IMR-90 (cell line): ENCODE measurements at regions not wholly inside any gene's neighbourhood (a gene's known extent, or its start where the extent isn't known, plus 50 kb on each side); places are given as distances from the start of the nearest gene placed in this dataset.

ENCODE experiments used
- ATAC-seq: fragments of 200-7000 bp; cut with Tn5 transposase; 2 replicates; pipeline ENCODE4 v1.9.1; 2020; ENCODE audit warnings: low read depth, mild to moderate bottlenecking, moderate library complexity
- BruUV-seq: library from RNA; stranded (reverse); fragments of 400-500 nt; replicated peaks from 2 replicates; lab custom pipeline; 2021; lab: Mats Ljungman, UMichigan
- CTCF ChIA-PET: fragments of 300-600 bp; formaldehyde crosslinking; extraction: SDS; loops from one replicate; lab custom pipeline; 2021; ENCODE audit warnings: antibody characterized with exemption; lab: Yijun Ruan, JAX
- POLR2A ChIA-PET: fragments of 300-600 bp; sonication (Branson Sonifier 250); formaldehyde crosslinking; loops from one replicate; lab custom pipeline; 2022; ENCODE audit warnings: antibody characterized with exemption; ENCODE audit not compliant: unreplicated experiment; lab: Charles Lee
- DNase-seq: peaks from one replicate; pipeline ENCODE4 v3.0.0; 2013
- H2AFZ ChIP-seq: replicated peaks from 2 replicates; pipeline ENCODE3; 2013; ENCODE audit warnings: low read length, mild to moderate bottlenecking; ENCODE audit not compliant: poor library complexity
- H2AK5ac ChIP-seq: 2 replicates; pipeline ENCODE4 v1.6.1; 2013; ENCODE audit warnings: low read depth, low read length, inconsistent platforms
- H2AK9ac ChIP-seq: replicated peaks from 2 replicates; pipeline ENCODE3; 2013; ENCODE audit warnings: mild to moderate bottlenecking, low read depth, low read length, moderate library complexity; ENCODE audit not compliant: poor library complexity
- H2BK120ac ChIP-seq: 2 replicates; pipeline ENCODE4 v1.6.1; 2013; ENCODE audit warnings: low read depth, low read length, inconsistent platforms
- H2BK15ac ChIP-seq: 3 replicates; pipeline ENCODE4 v1.6.1; 2013; ENCODE audit warnings: low read depth, low read length, inconsistent platforms
- H2BK20ac ChIP-seq: 2 replicates; pipeline ENCODE4 v1.6.1; 2013; ENCODE audit warnings: low read depth, mild to moderate bottlenecking, inconsistent platforms, low read length, moderate library complexity
- H2BK5ac ChIP-seq: 2 replicates; pipeline ENCODE4 v1.6.1; 2013; ENCODE audit warnings: mild to moderate bottlenecking, low read depth, low read length, inconsistent platforms; ENCODE audit not compliant: poor library complexity, severe bottlenecking
- H3K14ac ChIP-seq: replicated peaks from 2 replicates; pipeline ENCODE4 v1.6.1; 2013; ENCODE audit warnings: low read depth, low read length, inconsistent platforms
- H3K18ac ChIP-seq: 2 replicates; pipeline ENCODE4 v1.6.1; 2013; ENCODE audit warnings: low read depth, low read length, control low read depth
- H3K23ac ChIP-seq: 2 replicates; pipeline ENCODE4 v1.6.1; 2013; ENCODE audit warnings: low read depth, low read length, inconsistent platforms
- H3K27ac ChIP-seq: 2 replicates; pipeline ENCODE4 v1.5.1; 2013; ENCODE audit warnings: mild to moderate bottlenecking, control low read depth, low read length; ENCODE audit not compliant: insufficient read depth
- H3K27me3 ChIP-seq: 2 replicates; pipeline ENCODE4 v1.6.1; 2013; ENCODE audit warnings: low read length; ENCODE audit not compliant: control insufficient read depth, insufficient read depth
- H3K36me3 ChIP-seq: 2 replicates; pipeline ENCODE4 v1.6.1; 2013; ENCODE audit warnings: low read length, mixed read lengths; ENCODE audit not compliant: control insufficient read depth, insufficient read depth
- H3K4ac ChIP-seq: 2 replicates; pipeline ENCODE4 v1.6.1; 2013; ENCODE audit warnings: low read depth, low read length, inconsistent platforms
- H3K4me1 ChIP-seq: 2 replicates; pipeline ENCODE4 v1.6.1; 2013; ENCODE audit warnings: low read length, mixed read lengths; ENCODE audit not compliant: control insufficient read depth, insufficient read depth
- H3K4me2 ChIP-seq: 2 replicates; pipeline ENCODE4 v1.6.1; 2013; ENCODE audit warnings: low read depth, mild to moderate bottlenecking, control low read depth, low read length, moderate library complexity
- H3K4me3 ChIP-seq: 2 replicates; pipeline ENCODE4 v1.5.1; 2013; ENCODE audit warnings: low read depth, mild to moderate bottlenecking, control low read depth, low read length, moderate library complexity; ENCODE audit not compliant: insufficient read depth
- H3K56ac ChIP-seq: 2 replicates; pipeline ENCODE4 v1.6.1; 2013; ENCODE audit warnings: low read length, inconsistent platforms; ENCODE audit not compliant: insufficient read depth; ENCODE audit errors: extremely low read depth
- H3K79me1 ChIP-seq, 2 experiments: 2 replicates each; pipeline ENCODE4 v1.6.1; 2013; ENCODE audit warnings: low read length in 2 of 2, inconsistent platforms in 1 of 2, low read depth in 1 of 2
- H3K9ac ChIP-seq: 2 replicates; pipeline ENCODE4 v1.6.1; 2013; ENCODE audit warnings: low read depth, low read length, control low read depth
- H3K9me1 ChIP-seq: 2 replicates; pipeline ENCODE4 v1.6.1; 2013; ENCODE audit warnings: low read length, inconsistent platforms; ENCODE audit not compliant: insufficient read depth
- H3K9me3 ChIP-seq: 2 replicates; pipeline ENCODE4 v1.6.1; 2013; ENCODE audit warnings: low read length; ENCODE audit not compliant: control insufficient read depth, insufficient read depth
- H4K20me1 ChIP-seq: 2 replicates; pipeline ENCODE4 v1.6.1; 2013; ENCODE audit warnings: low read length, inconsistent platforms; ENCODE audit not compliant: insufficient read depth
- H4K5ac ChIP-seq: 2 replicates; pipeline ENCODE4 v1.6.1; 2013; ENCODE audit warnings: mild to moderate bottlenecking, low read depth, low read length, control low read depth
- H4K8ac ChIP-seq, 2 experiments: 2 replicates each; pipeline ENCODE4 v1.6.1; 2013; ENCODE audit warnings: low read depth in 2 of 2, low read length in 2 of 2, control low read depth in 1 of 2, inconsistent platforms in 1 of 2
- H4K91ac ChIP-seq: 2 replicates; pipeline ENCODE4 v1.6.1; 2013; ENCODE audit warnings: low read depth, low read length, inconsistent platforms; ENCODE audit not compliant: insufficient read depth
- MAFK ChIP-seq: IDR thresholded peaks from 2 replicates; pipeline ENCODE4 v1.6.1; 2012; ENCODE audit warnings: low read depth, low read length, improper control_type of control experiment
- MAZ ChIP-seq: IDR thresholded peaks from 2 replicates; pipeline ENCODE4 v1.6.1; 2012; ENCODE audit warnings: low read depth, mild to moderate bottlenecking, low read length, improper control_type of control experiment, moderate library complexity, borderline replicate concordance
- MXI1 ChIP-seq: IDR thresholded peaks from 2 replicates; pipeline ENCODE4 v1.6.1; 2012; ENCODE audit warnings: low read depth, mild to moderate bottlenecking, low read length, moderate library complexity, borderline replicate concordance
- RCOR1 ChIP-seq: IDR thresholded peaks from 2 replicates; pipeline ENCODE4 v1.6.1; 2012; ENCODE audit warnings: mild to moderate bottlenecking, low read length, improper control_type of control experiment; ENCODE audit not compliant: insufficient replicate concordance
- WGBS, 2 experiments: methylation state at CpG; one replicate each; pipeline versions ENCODE4 v1.1.5 to v1.1.7; 2013; ENCODE audit warnings: missing lambda C conversion rate in 2 of 2; ENCODE audit not compliant: insufficient read length in 1 of 2; ENCODE audit errors: extremely low coverage in 2 of 2; 5-methylcytosine and 5-hydroxymethylcytosine counted together
- dilution Hi-C: fragments of 300-500 bp; cut with HindIII; formaldehyde crosslinking; loops from one replicate; pipeline ENCODE4 v1.14.3; 2018; ENCODE audit warnings: low sequenced_read_pairs; ENCODE audit not compliant: unreplicated experiment
- in situ Hi-C: fragments of 300-500 bp; cut with MboI; formaldehyde crosslinking; loops from 3 replicates; pipeline ENCODE4 v1.14.3; 2019; ENCODE audit warnings: low sequenced_read_pairs, inconsistent platforms, mixed read lengths
- intact Hi-C: fragments of 100-400 bp; cut with micrococcal nuclease; formaldehyde crosslinking; loops from 2 replicates; pipeline ENCODE4 v1.10.0; 2022

- H4K91ac ChIP-seq: no peak overlapping the region
- no peak overlapping the region for H3K23ac ChIP-seq
- intact Hi-C loops: no loop called here
- H3K4me2 ChIP-seq: no peak overlapping the region
- no peak overlapping the region for H3K27ac ChIP-seq
- no peaks in the 10 kb centered on the region for H3K9me1 ChIP-seq
- dilution Hi-C loops: no loop called here
- H4K20me1 ChIP-seq: no peaks in the 10 kb centered on the region
- no peak overlapping the region for H3K14ac ChIP-seq
- no peak overlapping the region for H2AFZ ChIP-seq
- H2BK15ac ChIP-seq: no peak overlapping the region
- no peak overlapping the region for H2BK5ac ChIP-seq
- no peak overlapping the region for H2AK5ac ChIP-seq
- no peak for TF ChIP-seq RCOR1
- no peak for TF ChIP-seq MXI1
- TF ChIP-seq MAZ: no peak
- TF ChIP-seq MAFK: peak; percentile 37; the same call in 1 of the 2 replicates
- DNase-seq (no peak), ATAC-seq (no peak)
- WGBS, 2 experiments: no CpG with 5 or more reads among the region's 2 CpGs
- H4K5ac ChIP-seq: no peak overlapping the region
- no peak overlapping the region for H4K8ac ChIP-seq
- no peaks in the 10 kb centered on the region for H3K4me1 ChIP-seq
- ChIA-PET CTCF (no interaction called here), POLR2A (no interaction called here)
- no peak overlapping the region for H3K56ac ChIP-seq
- H3K4me3 ChIP-seq: no peak overlapping the region
- in situ Hi-C loops: no loop called here
- no peak overlapping the region for H2BK20ac ChIP-seq
- H3K4ac ChIP-seq: no peak overlapping the region
- no peak overlapping the region for H3K18ac ChIP-seq
- no TSS peak for BruUV-seq
- H3K9me3 ChIP-seq: no peaks in the 10 kb centered on the region
- no peaks in the 10 kb centered on the region for H3K36me3 ChIP-seq
- no peaks in the 10 kb centered on the region for H3K79me1 ChIP-seq
- H2AK9ac ChIP-seq: no peak overlapping the region
- H3K9ac ChIP-seq: no peak overlapping the region
- H2BK120ac ChIP-seq: no peak overlapping the region
- H3K27me3 ChIP-seq: no peaks in the 10 kb centered on the region
Observed at GRCh38 chr21:23083242-23083641, 2085.0 kb downstream of the NCAM2 start.
